ENCODE measurements at regions not wholly inside any gene's neighbourhood (a gene's known extent, or its start where the extent isn't known, plus 50 kb on each side); places are given as distances from the start of the nearest gene placed in this dataset.
A peak's percentile ranks its signal among the peaks of the same experiment; 100 is the strongest.

- Mint-ChIP-seq H3K27me3 (peaks cover 0 to 11% (median 6%) of the 10 kb centered on the region in 3 donors), H3K9me3 (peaks cover 4 to 12% (median 6%) of the 10 kb centered on the region in 7 donors), H3K36me3 (no peaks in the 10 kb centered on the region), H3K27ac (no peak overlapping the region), H3K4me3 (no peak overlapping the region), H3K4me1 (no peaks in the 10 kb centered on the region)
- DNase-seq (no peak), ATAC-seq (ENCODE audit: low read depth in 2 of 2) (no peak)
These were observed 171.7 kb upstream of the ASIC2 start for GRCh38 chr17:33464669-33465280.

- peaks cover 0 to 12% (median 5%) of the 10 kb centered on the region in 7 donors for H3K9me3 Mint-ChIP-seq
- H3K36me3 Mint-ChIP-seq: no peaks in the 10 kb centered on the region
- H3K27me3 Mint-ChIP-seq: peaks cover 0 to 8% (median 5%) of the 10 kb centered on the region in 3 donors
- no peak overlapping the region for H3K4me3 Mint-ChIP-seq
- DNase-seq (no peak), ATAC-seq (ENCODE audit: low read depth in 2 of 2) (no peak)
- no peak overlapping the region for H3K27ac Mint-ChIP-seq
- no peaks in the 10 kb centered on the region for H3K4me1 Mint-ChIP-seq
These were observed 176.3 kb upstream of the ASIC2 start for GRCh38 chr17:33469421-33469820.

- DNase-seq (no peak), ATAC-seq (ENCODE audit: low read depth in 2 of 2) (no peak)
- H3K4me1 Mint-ChIP-seq: no peaks in the 10 kb centered on the region
- H3K9me3 Mint-ChIP-seq: peaks cover 2 to 12% (median 5%) of the 10 kb centered on the region in 7 donors
- H3K36me3 Mint-ChIP-seq: no peaks in the 10 kb centered on the region
- no peak overlapping the region for H3K27ac Mint-ChIP-seq
- peaks cover 0 to 8% (median 5%) of the 10 kb centered on the region in 3 donors for H3K27me3 Mint-ChIP-seq
- H3K4me3 Mint-ChIP-seq: no peak overlapping the region
These were observed 176.8 kb upstream of the ASIC2 start for GRCh38 chr17:33469911-33470310.

- H3K4me3 Mint-ChIP-seq: no peak overlapping the region
- no peaks in the 10 kb centered on the region for H3K36me3 Mint-ChIP-seq
- peaks cover 0 to 8% (median 5%) of the 10 kb centered on the region in 3 donors for H3K27me3 Mint-ChIP-seq
- DNase-seq: no peak
- ATAC-seq (ENCODE audit: low read depth in 2 of 2): no peak
- H3K9me3 Mint-ChIP-seq: peaks cover 0 to 5% (median 1%) of the 10 kb centered on the region in 7 donors
- H3K27ac Mint-ChIP-seq: no peak overlapping the region
- no peaks in the 10 kb centered on the region for H3K4me1 Mint-ChIP-seq
These were observed 180.0 kb upstream of the ASIC2 start for GRCh38 chr17:33473061-33473460.

- no peaks in the 10 kb centered on the region for H3K36me3 Mint-ChIP-seq
- no peak overlapping the region for H3K27ac Mint-ChIP-seq
- ATAC-seq (ENCODE audit: low read depth in 2 of 2) (no peak), DNase-seq (no peak)
- peak overlapping the region in 1 of 8 donors; percentile 47 for H3K4me3 Mint-ChIP-seq
- H3K27me3 Mint-ChIP-seq: peaks cover 0 to 8% (median 5%) of the 10 kb centered on the region in 3 donors
- no peaks in the 10 kb centered on the region for H3K4me1 Mint-ChIP-seq
- H3K9me3 Mint-ChIP-seq: peaks cover 0 to 5% (median 0%) of the 10 kb centered on the region in 7 donors
These were observed 181.7 kb upstream of the ASIC2 start for GRCh38 chr17:33474789-33475188.

GRCh38 chr17:33475594-33475993 is 182.5 kb upstream of the ASIC2 start:
- Mint-ChIP-seq H3K4me3 (no peak overlapping the region), H3K27ac (no peak overlapping the region), H3K4me1 (no peaks in the 10 kb centered on the region), H3K9me3 (peaks cover 0 to 5% (median 0%) of the 10 kb centered on the region in 7 donors), H3K36me3 (no peaks in the 10 kb centered on the region), H3K27me3 (peaks cover 0 to 8% (median 5%) of the 10 kb centered on the region in 3 donors)
- ATAC-seq (ENCODE audit: low read depth in 2 of 2): no peak
- no peak for DNase-seq

GRCh38 chr17:33481652-33482051 is 188.6 kb upstream of the ASIC2 start:
- Mint-ChIP-seq H3K36me3 (no peaks in the 10 kb centered on the region), H3K4me3 (no peak overlapping the region), H3K27me3 (no peaks in the 10 kb centered on the region), H3K9me3 (peaks cover 0 to 4% (median 0%) of the 10 kb centered on the region in 7 donors), H3K4me1 (no peaks in the 10 kb centered on the region), H3K27ac (no peak overlapping the region)
- ATAC-seq (ENCODE audit: low read depth in 2 of 2): no peak
- DNase-seq: no peak

GRCh38 chr17:33482636-33483035 is 189.5 kb upstream of the ASIC2 start:
- H3K4me3 Mint-ChIP-seq: no peak overlapping the region
- H3K27me3 Mint-ChIP-seq: no peaks in the 10 kb centered on the region
- H3K9me3 Mint-ChIP-seq: peaks cover 0 to 4% (median 0%) of the 10 kb centered on the region in 7 donors

GRCh38 chr17:33484559-33484958 is 191.5 kb upstream of the ASIC2 start:
- Mint-ChIP-seq H3K4me3 (no peak overlapping the region), H3K9me3 (peaks cover 0 to 4% (median 0%) of the 10 kb centered on the region in 7 donors), H3K36me3 (no peaks in the 10 kb centered on the region), H3K27me3 (no peaks in the 10 kb centered on the region), H3K4me1 (no peaks in the 10 kb centered on the region), H3K27ac (no peak overlapping the region)
- ATAC-seq (ENCODE audit: low read depth in 2 of 2) (no peak), DNase-seq (no peak)

More at GRCh38 chr17:33482636-33483035, 189.5 kb upstream of the ASIC2 start:
- Mint-ChIP-seq H3K27ac (no peak overlapping the region), H3K4me1 (no peaks in the 10 kb centered on the region), H3K36me3 (no peaks in the 10 kb centered on the region)
- DNase-seq: no peak
- no peak for ATAC-seq (ENCODE audit: low read depth in 2 of 2)

- H3K36me3 Mint-ChIP-seq: no peaks in the 10 kb centered on the region
- peaks cover 0 to 9% (median 0%) of the 10 kb centered on the region in 7 donors for H3K9me3 Mint-ChIP-seq
- no peak overlapping the region for H3K4me3 Mint-ChIP-seq
- DNase-seq: no peak
- no peak overlapping the region for H3K27ac Mint-ChIP-seq
- ATAC-seq (ENCODE audit: low read depth in 2 of 2): no peak
- peaks cover 0 to 8% (median 6%) of the 10 kb centered on the region in 3 donors for H3K27me3 Mint-ChIP-seq
- no peaks in the 10 kb centered on the region for H3K4me1 Mint-ChIP-seq
These were observed 193.2 kb upstream of the ASIC2 start for GRCh38 chr17:33486135-33486885.

- no peak overlapping the region for H3K4me3 Mint-ChIP-seq
- H3K27ac Mint-ChIP-seq: no peak overlapping the region
- no peak for ATAC-seq (ENCODE audit: low read depth in 2 of 2)
These were observed 194.2 kb upstream of the ASIC2 start for GRCh38 chr17:33487187-33487879.

GRCh38 chr17:33491871-33492481 is 198.9 kb upstream of the ASIC2 start:
- DNase-seq: no peak
- H3K4me3 Mint-ChIP-seq: no peak overlapping the region
- peaks cover 0 to 4% (median 0%) of the 10 kb centered on the region in 7 donors for H3K9me3 Mint-ChIP-seq
- H3K27me3 Mint-ChIP-seq: peaks cover 0 to 9% (median 6%) of the 10 kb centered on the region in 3 donors
- H3K4me1 Mint-ChIP-seq: no peaks in the 10 kb centered on the region
- no peak for ATAC-seq (ENCODE audit: low read depth in 2 of 2)
- no peak overlapping the region for H3K27ac Mint-ChIP-seq
- H3K36me3 Mint-ChIP-seq: no peaks in the 10 kb centered on the region

More at GRCh38 chr17:33487187-33487879, 194.2 kb upstream of the ASIC2 start:
- Mint-ChIP-seq H3K36me3 (no peaks in the 10 kb centered on the region), H3K27me3 (peaks cover 0 to 9% (median 6%) of the 10 kb centered on the region in 3 donors), H3K4me1 (no peaks in the 10 kb centered on the region), H3K9me3 (peaks cover 0 to 9% (median 0%) of the 10 kb centered on the region in 7 donors)
- DNase-seq: no peak

- Mint-ChIP-seq H3K4me3 (no peak overlapping the region), H3K27ac (no peak overlapping the region), H3K4me1 (no peaks in the 10 kb centered on the region), H3K27me3 (peaks cover 0 to 10% (median 6%) of the 10 kb centered on the region in 3 donors), H3K9me3 (peaks cover 0 to 6% (median 0%) of the 10 kb centered on the region in 7 donors), H3K36me3 (no peaks in the 10 kb centered on the region)
- DNase-seq (no peak), ATAC-seq (ENCODE audit: low read depth in 2 of 2) (no peak)
These were observed 199.7 kb upstream of the ASIC2 start for GRCh38 chr17:33492731-33493265.
